ENCODE measurements at regions not wholly inside any gene's neighbourhood (a gene's known extent, or its start where the extent isn't known, plus 50 kb on each side); places are given as distances from the start of the nearest gene placed in this dataset.

- no peak overlapping the region for H3K14ac ChIP-seq (ENCODE audit: insufficient read length)
- no peak overlapping the region for H2BK15ac ChIP-seq (ENCODE audit: low read length)
- CTCF ChIA-PET (ENCODE audit: partially characterized antibody): no interaction called here
- H2AK5ac ChIP-seq (ENCODE audit: low read depth, low read length): no peak overlapping the region
- 0 out of 2 replicates have a peak overlapping the region, but pooled peaks have one; percentile 22 for H2AFZ ChIP-seq (ENCODE audit: low read length)
- no peak overlapping the region for H3K27ac ChIP-seq (ENCODE audit: low read depth, low read length)
- no peak overlapping the region for H2BK5ac ChIP-seq (ENCODE audit: low read depth, low read length)
- H2BK20ac ChIP-seq (ENCODE audit: low read length): no peak overlapping the region
- no peak overlapping the region for H4K91ac ChIP-seq (replicated peaks; ENCODE audit: insufficient read length, low read length)
- no peaks in the 10 kb centered on the region for H3K36me3 ChIP-seq (ENCODE audit: control insufficient read depth in 2 of 4, insufficient read depth in 4 of 4, low read length in 3 of 4)
- no peaks in the 10 kb centered on the region for H3K23me2 ChIP-seq (ENCODE audit: low read depth, low read length)
- no peaks in the 10 kb centered on the region for H3K27me3 ChIP-seq (replicated peaks in 1 of 4; ENCODE audit: control insufficient read depth in 3 of 4, extremely low read depth in 1 of 4, insufficient read depth in 3 of 4, low read length in 3 of 4)
- no peak overlapping the region for H4K5ac ChIP-seq (ENCODE audit: insufficient read length, low read depth, low read length)
- H2BK12ac ChIP-seq (ENCODE audit: low read depth, low read length): peak overlapping the region; percentile 50; the same call in 1 of the 2 replicates
- H3K9ac ChIP-seq (replicated peaks in 1 of 4; ENCODE audit: extremely low read depth in 1 of 4, low read depth in 3 of 4, low read length in 3 of 4): no peak overlapping the region
- WGBS, 2 experiments (ENCODE audit: extremely low coverage in 1 of 2, insufficient coverage in 1 of 2, insufficient read length in 1 of 2, insufficient replicate concordance in 2 of 2, low coverage in 1 of 2, low lambda C conversion rate in 2 of 2, missing lambda C conversion rate in 1 of 2): 91% methylated on average over 27 of the region's 29 CpGs; no CpG with 5 or more reads in 1 of the 2 experiments
- no peak overlapping the region for H3K4me3 ChIP-seq (ENCODE audit: extremely low read depth in 1 of 4, insufficient read depth in 2 of 4, low read depth in 3 of 4, low read length in 4 of 4)
- DNase-seq (ENCODE audit: low read depth in 1 of 2, low spot score in 2 of 2): peak in 1 of 2 experiments; percentile 39
- POLR2A ChIA-PET (ENCODE audit: partially characterized antibody): no interaction called here
- no peak overlapping the region for H3K56ac ChIP-seq (replicated peaks; ENCODE audit: insufficient read length, low read depth, low read length)
- H3K9me3 ChIP-seq (ENCODE audit: insufficient read depth in 2 of 2, low read depth in 1 of 2, low read length in 1 of 2): 0 out of 4 replicates have a peak, but pooled peaks cover 0 to 2% of the 10 kb centered on the region in 2 experiments
- no peaks in the 10 kb centered on the region for H3K4me1 ChIP-seq (replicated peaks in 1 of 4; ENCODE audit: control insufficient read depth in 3 of 4, insufficient read depth in 4 of 4, low read length in 3 of 4)
- no peak for FAIRE-seq
- no peak overlapping the region for H3K18ac ChIP-seq (ENCODE audit: extremely low read depth, low read length)
- H3K79me1 ChIP-seq (ENCODE audit: low read depth, low read length): no peaks in the 10 kb centered on the region
- H3K4me2 ChIP-seq (ENCODE audit: insufficient read depth in 1 of 2, low read depth in 2 of 2, low read length in 2 of 2): no peak overlapping the region
- H3K23ac ChIP-seq (ENCODE audit: insufficient read length): no peak overlapping the region
- no peaks in the 10 kb centered on the region for H3K79me2 ChIP-seq (ENCODE audit: control insufficient read depth in 1 of 2, insufficient read depth in 2 of 2, low read length in 2 of 2)
- no peak overlapping the region for H2BK120ac ChIP-seq (replicated peaks; ENCODE audit: low read depth, low read length)
- no peak overlapping the region for H3K4ac ChIP-seq (replicated peaks; ENCODE audit: insufficient read length, low read depth, low read length)
- no peak overlapping the region for H4K8ac ChIP-seq (ENCODE audit: extremely low read depth, insufficient read depth, low read length)
- no peaks in the 10 kb centered on the region for H4K20me1 ChIP-seq (replicated peaks in 1 of 2; ENCODE audit: control insufficient read depth in 1 of 2, insufficient read depth in 2 of 2, low read length in 2 of 2)
- TF ChIP-seq CHD1 (IDR thresholded peaks at IDR 0.05; ENCODE audit: low read depth, low read length) (no peak), NANOG (IDR thresholded peaks at IDR 0.05; ENCODE audit: insufficient read depth, low read depth, low read length, poor library complexity, severe bottlenecking) (no peak), ASH2L (IDR thresholded peaks at IDR 0.05; ENCODE audit: low read length) (no peak), POLR2AphosphoS5 (IDR thresholded peaks at IDR 0.05; ENCODE audit: low read depth, low read length) (no peak), SIN3A (conservative IDR thresholded peaks at IDR 0.05 in 1 of 2, IDR thresholded peaks at IDR 0.05 in 1 of 2; ENCODE audit: low read depth in 1 of 2, low read length in 2 of 2) (no peak), SP1 (IDR thresholded peaks at IDR 0.05; ENCODE audit: low read depth, low read length) (no peak), SP4 (IDR thresholded peaks at IDR 0.05; ENCODE audit: low read length) (no peak), NRF1 (IDR thresholded peaks at IDR 0.05; ENCODE audit: low read depth, low read length) (no peak), YY1 (IDR thresholded peaks at IDR 0.05; ENCODE audit: low read depth, low read length) (no peak), TAF7 (optimal IDR thresholded peaks at IDR 0.05; ENCODE audit: borderline replicate concordance, low read depth, low read length) (no peak), HDAC6 (IDR thresholded peaks at IDR 0.05; ENCODE audit: low read depth, low read length) (no peak), RFX5 (IDR thresholded peaks at IDR 0.05; ENCODE audit: borderline replicate concordance, low read depth, low read length) (no peak), CREB1 (IDR thresholded peaks at IDR 0.05) (no peak), TCF12 (IDR thresholded peaks at IDR 0.05; ENCODE audit: low read depth, low read length) (no peak)
Measured at GRCh38 chr5:2896371-2897275, 145.1 kb upstream of the IRX2 start.
